KMS-11 (cell line): ENCODE measurements at regions not wholly inside any gene's neighbourhood (a gene's known extent, or its start where the extent isn't known, plus 50 kb on each side); places are given as distances from the start of the nearest gene placed in this dataset.

Experiments
- H2AFZ ChIP-seq: fragments of 200-600 bp; sonication (generic); 2 replicates; pipeline ENCODE4 v1.6.1; 2016; ENCODE audit warnings: antibody characterized with exemption, mixed run types, low read depth
- H3K27ac ChIP-seq: fragments of 200-600 bp; sonication (generic); 2 replicates; pipeline ENCODE4 v1.6.1; 2016; ENCODE audit warnings: mild to moderate bottlenecking, mixed run types
- H3K27me3 ChIP-seq: fragments of 200-600 bp; sonication (generic); 2 replicates; pipeline ENCODE4 v1.6.1; 2017; ENCODE audit warnings: mild to moderate bottlenecking, low read depth, mixed run types, moderate library complexity; ENCODE audit not compliant: insufficient read depth
- H3K36me3 ChIP-seq: fragments of 200-600 bp; sonication (generic); 2 replicates; pipeline ENCODE4 v1.6.1; 2017; ENCODE audit warnings: mild to moderate bottlenecking, mixed run types; ENCODE audit not compliant: insufficient read depth
- H3K4me1 ChIP-seq: fragments of 200-600 bp; sonication (generic); 2 replicates; pipeline ENCODE4 v1.6.1; 2016; ENCODE audit warnings: mild to moderate bottlenecking, low read depth, mixed run types; ENCODE audit not compliant: poor library complexity, severe bottlenecking
- H3K4me2 ChIP-seq: fragments of 200-600 bp; sonication (generic); 2 replicates; pipeline ENCODE4 v1.7.0; 2016; ENCODE audit warnings: mild to moderate bottlenecking, mixed run types
- H3K4me3 ChIP-seq: fragments of 200-600 bp; sonication (generic); IDR thresholded peaks from 2 replicates; pipeline ENCODE4 v1.6.1; 2017; ENCODE audit warnings: low read depth, low read length, mixed read lengths; ENCODE audit not compliant: insufficient read depth
- H3K79me2 ChIP-seq: fragments of 200-600 bp; sonication (generic); 2 replicates; pipeline ENCODE4 v1.6.1; 2016; ENCODE audit warnings: low read depth, mixed run types; ENCODE audit not compliant: insufficient read depth
- H3K9ac ChIP-seq: fragments of 200-600 bp; sonication (generic); 2 replicates; pipeline ENCODE4 v1.6.1; 2016; ENCODE audit warnings: mild to moderate bottlenecking, mixed run types
- H4K20me1 ChIP-seq: fragments of 200-600 bp; sonication (generic); 2 replicates; pipeline ENCODE4 v1.6.1; 2016; ENCODE audit warnings: mild to moderate bottlenecking, mixed run types; ENCODE audit not compliant: insufficient read depth
- CTCF ChIP-seq: fragments of 200-600 bp; sonication (generic); conservative IDR thresholded peaks from 2 replicates; pipeline ENCODE4 v1.6.1; 2017; ENCODE audit warnings: low read depth, mild to moderate bottlenecking, antibody characterized with exemption, low read length, moderate library complexity, mixed read lengths

- Histone ChIP-seq H3K9ac (no peak overlapping the region), H3K79me2 (no peaks in the 10 kb centered on the region), H2AFZ (no peak overlapping the region), H3K4me2 (no peak overlapping the region), H4K20me1 (no peaks in the 10 kb centered on the region), H3K27me3 (no peaks in the 10 kb centered on the region), H3K36me3 (no peaks in the 10 kb centered on the region), H3K4me1 (no peaks in the 10 kb centered on the region), H3K27ac (no peak overlapping the region), H3K4me3 (no peak overlapping the region)
- no peak for TF ChIP-seq CTCF
These were observed 102.4 kb upstream of the TSPAN2 start for GRCh38 chr1:115191691-115192090.

- Histone ChIP-seq H3K36me3 (no peaks in the 10 kb centered on the region), H3K27ac (no peak overlapping the region), H3K79me2 (no peaks in the 10 kb centered on the region), H3K9ac (no peak overlapping the region), H3K4me1 (no peaks in the 10 kb centered on the region), H3K4me2 (no peak overlapping the region), H3K27me3 (no peaks in the 10 kb centered on the region), H2AFZ (no peak overlapping the region), H3K4me3 (no peak overlapping the region), H4K20me1 (no peaks in the 10 kb centered on the region)
- TF ChIP-seq CTCF = no peak
These were observed 101.4 kb upstream of the TSPAN2 start for GRCh38 chr1:115190540-115191170.

- Histone ChIP-seq H3K9ac (no peak overlapping the region), H3K4me2 (no peak overlapping the region), H3K36me3 (no peaks in the 10 kb centered on the region), H3K4me1 (no peaks in the 10 kb centered on the region), H3K4me3 (no peak overlapping the region), H3K27ac (no peak overlapping the region), H4K20me1 (no peaks in the 10 kb centered on the region), H3K27me3 (no peaks in the 10 kb centered on the region), H2AFZ (no peak overlapping the region), H3K79me2 (no peaks in the 10 kb centered on the region)
- no peak for TF ChIP-seq CTCF
These were observed 100.7 kb upstream of the TSPAN2 start for GRCh38 chr1:115189814-115190539.

- Histone ChIP-seq H3K4me2 (no peak overlapping the region), H4K20me1 (no peaks in the 10 kb centered on the region), H3K79me2 (no peaks in the 10 kb centered on the region), H3K4me1 (no peaks in the 10 kb centered on the region), H3K9ac (no peak overlapping the region), H3K4me3 (no peak overlapping the region), H2AFZ (no peak overlapping the region), H3K36me3 (no peaks in the 10 kb centered on the region), H3K27me3 (no peaks in the 10 kb centered on the region), H3K27ac (no peak overlapping the region)
- TF ChIP-seq CTCF = no peak
These were observed 99.5 kb upstream of the TSPAN2 start for GRCh38 chr1:115188680-115189395.
